H9 (cell line): ENCODE measurements at regions not wholly inside any gene's neighbourhood (a gene's known extent, or its start where the extent isn't known, plus 50 kb on each side); places are given as distances from the start of the nearest gene placed in this dataset.

ENCODE experiments used
- DNase-seq: peaks from one replicate; pipeline ENCODE4 v3.0.0-alpha.2; 2017
- H2AFZ ChIP-seq: one replicate; pipeline ENCODE4 v1.6.1; 2013; ENCODE audit warnings: mild to moderate bottlenecking, low read length, control low read depth, moderate library complexity
- H2AK5ac ChIP-seq: 2 replicates; pipeline ENCODE4 v1.6.1; 2013; ENCODE audit warnings: low read length, control low read depth, mixed read lengths; ENCODE audit not compliant: insufficient read length
- H2BK120ac ChIP-seq: one replicate; pipeline ENCODE4 v1.6.1; 2013; ENCODE audit warnings: low read depth, mild to moderate bottlenecking, low read length, control low read depth, inconsistent platforms; ENCODE audit not compliant: poor library complexity, severe bottlenecking
- H2BK12ac ChIP-seq: 2 replicates; pipeline ENCODE4 v1.6.1; 2013; ENCODE audit warnings: low read length, control low read depth, mixed read lengths, low read depth; ENCODE audit not compliant: insufficient read length
- H2BK15ac ChIP-seq: 2 replicates; pipeline ENCODE4 v1.6.1; 2013; ENCODE audit warnings: low read depth, low read length, control low read depth
- H2BK20ac ChIP-seq: one replicate; pipeline ENCODE4 v1.6.1; 2013; ENCODE audit warnings: low read depth, mild to moderate bottlenecking, low read length, control low read depth, inconsistent platforms; ENCODE audit not compliant: poor library complexity, severe bottlenecking
- H2BK5ac ChIP-seq: 2 replicates; pipeline ENCODE4 v1.6.1; 2013; ENCODE audit warnings: low read length, control low read depth, mixed read lengths; ENCODE audit not compliant: insufficient read length
- H3K14ac ChIP-seq: 2 replicates; pipeline ENCODE4 v1.6.1; 2013; ENCODE audit warnings: low read length, control low read depth; ENCODE audit not compliant: insufficient read depth
- H3K18ac ChIP-seq: 2 replicates; pipeline ENCODE4 v1.6.1; 2013; ENCODE audit warnings: low read depth, mild to moderate bottlenecking, mixed read lengths, low read length, control low read depth; ENCODE audit not compliant: insufficient read length
- H3K23ac ChIP-seq: 2 replicates; pipeline ENCODE4 v1.6.1; 2013; ENCODE audit warnings: low read length, control low read depth, mixed read lengths, low read depth; ENCODE audit not compliant: insufficient read length
- H3K23me2 ChIP-seq: 2 replicates; pipeline ENCODE4 v1.6.1; 2013; ENCODE audit warnings: low read depth, mild to moderate bottlenecking, mixed read lengths, low read length, control low read depth; ENCODE audit not compliant: insufficient read length, poor library complexity, severe bottlenecking
- H3K27ac ChIP-seq: 2 replicates; pipeline ENCODE4 v1.5.1; 2013; ENCODE audit warnings: low read length, control low read depth, mixed read lengths, low read depth; ENCODE audit not compliant: insufficient read length
- H3K27me3 ChIP-seq: 2 replicates; pipeline ENCODE4 v1.6.1; 2013; ENCODE audit warnings: low read length, control low read depth, inconsistent platforms; ENCODE audit not compliant: insufficient read depth
- H3K4ac ChIP-seq: 2 replicates; pipeline ENCODE4 v1.6.1; 2013; ENCODE audit warnings: low read depth, mild to moderate bottlenecking, control low read depth, inconsistent platforms, low read length, moderate library complexity
- H3K4me1 ChIP-seq: 2 replicates; pipeline ENCODE4 v1.6.1; 2013; ENCODE audit warnings: low read length, control low read depth, inconsistent platforms; ENCODE audit not compliant: insufficient read depth
- H3K4me2 ChIP-seq: 2 replicates; pipeline ENCODE4 v1.6.1; 2013; ENCODE audit warnings: low read length, control low read depth, mixed read lengths; ENCODE audit not compliant: insufficient read length, insufficient read depth
- H3K56ac ChIP-seq: 2 replicates; pipeline ENCODE4 v1.6.1; 2013; ENCODE audit warnings: low read depth, mild to moderate bottlenecking, mixed read lengths, low read length, control low read depth; ENCODE audit not compliant: insufficient read length
- H3K79me1 ChIP-seq: 2 replicates; pipeline ENCODE4 v1.6.1; 2013; ENCODE audit warnings: low read depth, mild to moderate bottlenecking, moderate library complexity, low read length, control low read depth, inconsistent platforms; ENCODE audit not compliant: insufficient read depth, poor library complexity, severe bottlenecking
- H3K79me2 ChIP-seq: 2 replicates; pipeline ENCODE4 v1.6.1; 2013; ENCODE audit warnings: low read length, control low read depth, inconsistent platforms; ENCODE audit not compliant: insufficient read depth
- H3K9ac ChIP-seq: 2 replicates; pipeline ENCODE4 v1.6.1; 2013; ENCODE audit warnings: low read length, control low read depth, mixed read lengths; ENCODE audit not compliant: insufficient read length; ENCODE audit errors: extremely low read depth
- H3K9me3 ChIP-seq: one replicate; pipeline ENCODE4 v1.6.1; 2013; ENCODE audit warnings: low read depth, low read length, inconsistent platforms; ENCODE audit not compliant: control insufficient read depth
- H3T11ph ChIP-seq: one replicate; pipeline ENCODE4 v1.6.1; 2013; ENCODE audit warnings: mild to moderate bottlenecking, low read length, control low read depth, inconsistent platforms
- H4K20me1 ChIP-seq: one replicate; pipeline ENCODE4 v1.6.1; 2013; ENCODE audit not compliant: control insufficient read depth, insufficient read length, insufficient read depth
- H4K5ac ChIP-seq: 2 replicates; pipeline ENCODE4 v1.6.1; 2013; ENCODE audit warnings: low read depth, mild to moderate bottlenecking, mixed read lengths, low read length, control low read depth; ENCODE audit not compliant: insufficient read length
- H4K8ac ChIP-seq: replicated peaks from 2 replicates; pipeline ENCODE4 v1.6.1; 2013; ENCODE audit warnings: low read length, control low read depth, mixed read lengths, low read depth; ENCODE audit not compliant: insufficient read length
- H4K91ac ChIP-seq: 2 replicates; pipeline ENCODE4 v1.6.1; 2013; ENCODE audit warnings: low read depth, mild to moderate bottlenecking, moderate library complexity, mixed read lengths, low read length, control low read depth; ENCODE audit not compliant: insufficient read length
- H3K27ac Mint-ChIP-seq, 3 experiments: 2 replicates in 2 of 3; 3 replicates in 1 of 3; pipeline ENCODE4 v1.8.0; 2020 to 2021; ENCODE audit warnings: mixed read lengths in 3 of 3, mild to moderate bottlenecking in 1 of 3, moderate library complexity in 1 of 3
- H3K27me3 Mint-ChIP-seq: 2 replicates; pipeline ENCODE4 v1.8.0; 2021; ENCODE audit warnings: low read depth, mild to moderate bottlenecking, moderate library complexity, mixed read lengths
- H3K36me3 Mint-ChIP-seq, 3 experiments: 2 replicates in 2 of 3; 3 replicates in 1 of 3; pipeline ENCODE4 v1.8.0; 2020 to 2021; ENCODE audit warnings: low read depth in 3 of 3, mixed read lengths in 3 of 3; ENCODE audit not compliant: insufficient read depth in 1 of 3
- H3K4me1 Mint-ChIP-seq, 2 experiments: 2 replicates each; pipeline ENCODE4 v1.8.0; 2020; ENCODE audit warnings: mixed read lengths in 2 of 2
- H3K4me3 Mint-ChIP-seq, 2 experiments: 2 replicates in 1 of 2; 3 replicates in 1 of 2; pipeline ENCODE4 v1.8.0; 2020 to 2021; ENCODE audit warnings: mild to moderate bottlenecking in 2 of 2, mixed read lengths in 2 of 2, moderate library complexity in 1 of 2
- H3K9me3 Mint-ChIP-seq, 2 experiments: 2 replicates in 1 of 2; 3 replicates in 1 of 2; pipeline ENCODE4 v1.8.0; 2020; ENCODE audit warnings: mild to moderate bottlenecking in 2 of 2, mixed read lengths in 2 of 2, moderate library complexity in 1 of 2
- CTCF ChIP-seq: fragments of 200-600 bp; sonication (generic); conservative IDR thresholded peaks from 3 replicates; pipeline ENCODE4 v1.8.0; 2021; ENCODE audit warnings: antibody characterized with exemption, mild to moderate bottlenecking

- no peak overlapping the region for H3K27ac Mint-ChIP-seq
- no peak overlapping the region for H3K9ac ChIP-seq
- H3K4me3 Mint-ChIP-seq, result no peak overlapping the region
- no peak overlapping the region for H3K23ac ChIP-seq
- DNase-seq, result no peak
- H4K91ac ChIP-seq, result no peak overlapping the region
- no peak overlapping the region for H2BK5ac ChIP-seq
- no peaks in the 10 kb centered on the region for H3K27me3 Mint-ChIP-seq
- H2BK20ac ChIP-seq, result no peak overlapping the region
- peaks cover 4 to 5% of the 10 kb centered on the region in 2 experiments; a peak in 2 of 4 replicates for H3K4me1 Mint-ChIP-seq
- H3K4ac ChIP-seq, result no peak overlapping the region
- H2BK12ac ChIP-seq, result no peak overlapping the region
- H3K36me3 Mint-ChIP-seq, result no peaks in the 10 kb centered on the region
- H2BK120ac ChIP-seq, result no peak overlapping the region
- no peak overlapping the region for H3K4me2 ChIP-seq
- H3T11ph ChIP-seq, result no peak overlapping the region
- TF ChIP-seq CTCF, result no peak
- H4K8ac ChIP-seq, result no peak overlapping the region
- no peak overlapping the region for H3K18ac ChIP-seq
- no peaks in the 10 kb centered on the region for H4K20me1 ChIP-seq
- H3K9me3 Mint-ChIP-seq, result no peaks in the 10 kb centered on the region
- H3K4me1 ChIP-seq, result no peaks in the 10 kb centered on the region
- H2AK5ac ChIP-seq, result no peak overlapping the region
- H4K5ac ChIP-seq, result no peak overlapping the region
- H3K79me1 ChIP-seq, result no peaks in the 10 kb centered on the region
- H3K23me2 ChIP-seq, result no peaks in the 10 kb centered on the region
- no peak overlapping the region for H3K27ac ChIP-seq
- H3K56ac ChIP-seq, result no peak overlapping the region
- H3K27me3 ChIP-seq, result no peaks in the 10 kb centered on the region
- no peak overlapping the region for H3K14ac ChIP-seq
- H2AFZ ChIP-seq, result no peak overlapping the region
- no peaks in the 10 kb centered on the region for H3K79me2 ChIP-seq
- no peaks in the 10 kb centered on the region for H3K9me3 ChIP-seq
- H2BK15ac ChIP-seq, result no peak overlapping the region
Measured at GRCh38 chr3:80521081-80521480, 753.3 kb upstream of the ROBO1 start.
